GM12878 (cell line): ENCODE measurements at regions not wholly inside any gene's neighbourhood (a gene's known extent, or its start where the extent isn't known, plus 50 kb on each side); places are given as distances from the start of the nearest gene placed in this dataset.

Source experiments
- ATAC-seq: fragments of 200-7000 bp; cut with Tn5 transposase; 3 replicates; pipeline ENCODE4 v1.9.1; 2020; ENCODE audit warnings: mild to moderate bottlenecking, moderate library complexity
- BruUV-seq: library from RNA; stranded (reverse); fragments of 400-500 nt; replicated peaks from 2 replicates; lab custom pipeline; 2021; lab: Mats Ljungman, UMichigan
- CTCF ChIA-PET: fragments of 300-600 bp; sonication (Branson Sonifier 250); formaldehyde crosslinking; extraction: SDS; loops from one replicate; lab custom pipeline; 2021; ENCODE audit warnings: inconsistent platforms; lab: Yijun Ruan, JAX
- POLR2A ChIA-PET: fragments of 350-600 bp; formaldehyde crosslinking; extraction: SDS; loops from one replicate; lab custom pipeline; 2021; ENCODE audit warnings: inconsistent platforms; lab: Charles Lee
- RAD21 ChIA-PET: fragments of 300-600 bp; sonication (Branson Sonifier 250); formaldehyde crosslinking; loops from one replicate; lab custom pipeline; 2023; ENCODE audit warnings: antibody characterized with exemption; ENCODE audit not compliant: unreplicated experiment; lab: Charles Lee
- SMC1A ChIA-PET: fragments of 300-600 bp; sonication (Branson Sonifier 250); formaldehyde crosslinking; loops from one replicate; lab custom pipeline; 2023; ENCODE audit not compliant: unreplicated experiment, uncharacterized antibody; lab: Charles Lee
- DNase-seq: peaks from one replicate; pipeline ENCODE4 v3.0.0-alpha.2; 2011; ENCODE audit warnings: low read depth, low spot score
- FAIRE-seq: peaks from 3 replicates; lab custom pipeline; 2011; peaks lifted over from hg19 to GRCh38; lab: Jason Lieb, UNC
- H2AFZ ChIP-seq: 2 replicates; pipeline ENCODE4 v1.6.0; 2011; ENCODE audit warnings: low read depth, low read length, control low read depth; ENCODE audit not compliant: control insufficient read depth
- H3K27ac ChIP-seq: 2 replicates; pipeline ENCODE4 v1.5.1; 2011; ENCODE audit warnings: control low read depth; ENCODE audit not compliant: control insufficient read depth, insufficient read depth
- H3K27me3 ChIP-seq, 2 experiments: replicated peaks in 1 of 2; 2 replicates each; pipeline versions ENCODE4 v1.6.0 to v1.6.1; 2011; ENCODE audit warnings: low read length in 1 of 2; ENCODE audit not compliant: control insufficient read depth in 2 of 2, insufficient read depth in 2 of 2
- H3K36me3 ChIP-seq, 2 experiments: 2 replicates each; pipeline ENCODE4 v1.5.1; 2011; ENCODE audit warnings: low read length in 1 of 2; ENCODE audit not compliant: control insufficient read depth in 2 of 2, insufficient read depth in 2 of 2
- H3K4me1 ChIP-seq: 2 replicates; pipeline ENCODE4 v1.6.1; 2011; ENCODE audit warnings: mild to moderate bottlenecking, low read length, moderate library complexity, mixed read lengths; ENCODE audit not compliant: control insufficient read depth, insufficient read depth
- H3K4me2 ChIP-seq: 2 replicates; pipeline ENCODE4 v1.6.0; 2011; ENCODE audit warnings: control low read depth; ENCODE audit not compliant: control insufficient read depth, insufficient read depth
- H3K4me3 ChIP-seq: fragments of 200-600 bp; sonication (generic); 2 replicates; pipeline ENCODE4 v1.5.1; 2016
- H3K79me2 ChIP-seq: 2 replicates; pipeline ENCODE4 v1.6.0; 2011; ENCODE audit warnings: low read length; ENCODE audit not compliant: control insufficient read depth, insufficient read depth
- H3K9ac ChIP-seq: 2 replicates; pipeline ENCODE4 v1.8.0; 2011; ENCODE audit warnings: low read length, control low read depth, mixed read lengths; ENCODE audit not compliant: control insufficient read depth, insufficient read depth
- H3K9me3 ChIP-seq: replicated peaks from 3 replicates; pipeline ENCODE4 v1.5.1; 2011; ENCODE audit warnings: mild to moderate bottlenecking, low read length; ENCODE audit not compliant: control insufficient read depth, insufficient read depth
- H4K20me1 ChIP-seq: 2 replicates; pipeline ENCODE4 v1.6.0; 2011; ENCODE audit not compliant: control insufficient read depth, insufficient read depth
- CBFB ChIP-seq: IDR thresholded peaks from 2 replicates; pipeline ENCODE4 v1.6.1; 2016; ENCODE audit warnings: antibody characterized with exemption, low read depth
- E2F4 ChIP-seq: IDR thresholded peaks from 2 replicates; pipeline ENCODE4 v1.6.1; 2012; ENCODE audit warnings: low read depth, low read length, improper control_type of control experiment
- MLLT1 ChIP-seq: fragments of 450-650 bp; IDR thresholded peaks from 2 replicates; pipeline ENCODE4 v1.6.1; 2016; ENCODE audit warnings: mild to moderate bottlenecking
- PML ChIP-seq: IDR thresholded peaks from 2 replicates; pipeline ENCODE4 v1.6.1; 2012; ENCODE audit warnings: low read length, inconsistent platforms
- RELA ChIP-seq: fragments of 450-650 bp; IDR thresholded peaks from 2 replicates; pipeline ENCODE4 v1.8.0; 2014; ENCODE audit warnings: borderline replicate concordance; ENCODE audit not compliant: partially characterized antibody
- YBX1 ChIP-seq: fragments of 450-650 bp; IDR thresholded peaks from 2 replicates; pipeline ENCODE4 v1.6.1; 2016; ENCODE audit warnings: antibody characterized with exemption
- WGBS: methylation state at CpG from one replicate; pipeline ENCODE4 v1.1.6; 2016; ENCODE audit warnings: low lambda C conversion rate; ENCODE audit not compliant: insufficient replicate concordance, insufficient coverage; ENCODE audit errors: missing lambda C conversion rate; 5-methylcytosine and 5-hydroxymethylcytosine counted together
- in situ Hi-C: fragments of 300-500 bp; cut with MboI; formaldehyde crosslinking; loops from 9 replicates; pipeline ENCODE4 v1.14.3; 2018; ENCODE audit warnings: mixed read lengths
- intact Hi-C: fragments of 100-400 bp; cut with micrococcal nuclease; formaldehyde crosslinking; loops from one replicate; pipeline ENCODE4 v1.14.2; 2022; ENCODE audit not compliant: unreplicated experiment

- no peak overlapping the region for H2AFZ ChIP-seq
- no peaks in the 10 kb centered on the region; the same call in 2 of the 3 replicates for H3K9me3 ChIP-seq
- no peak overlapping the region for H3K9ac ChIP-seq
- TF ChIP-seq MLLT1, result no peak
- no peak for TF ChIP-seq RELA
- TF ChIP-seq CBFB, result no peak
- no peak for TF ChIP-seq E2F4
- no peak for TF ChIP-seq YBX1
- TF ChIP-seq PML, result no peak
- in situ Hi-C loops (no loop called here), intact Hi-C loops (no loop called here)
- POLR2A ChIA-PET, result no interaction called here
- H3K27me3 ChIP-seq, result no peaks in the 10 kb centered on the region
- no TSS peak for BruUV-seq
- RAD21 ChIA-PET, result no interaction called here
- DNase-seq (no peak), ATAC-seq (no peak), FAIRE-seq (no peak)
- H3K36me3 ChIP-seq, result no peaks in the 10 kb centered on the region
- no peaks in the 10 kb centered on the region for H3K79me2 ChIP-seq
- H3K4me2 ChIP-seq, result no peak overlapping the region
- SMC1A ChIA-PET, result no interaction called here
- H4K20me1 ChIP-seq, result no peaks in the 10 kb centered on the region
- H3K4me3 ChIP-seq, result no peak overlapping the region
- CTCF ChIA-PET, result no interaction called here
- no peaks in the 10 kb centered on the region for H3K4me1 ChIP-seq
- 0% methylated on average over 2 of the region's 6 CpGs for WGBS
- H3K27ac ChIP-seq, result no peak overlapping the region
Observed at GRCh38 chr17:22512506-22512905, 820.2 kb downstream of the KCNJ18 start.
